ENCODE measurements at regions not wholly inside any gene's neighbourhood (a gene's known extent, or its start where the extent isn't known, plus 50 kb on each side); places are given as distances from the start of the nearest gene placed in this dataset.

GRCh38 chr3:40701016-40701588 lies 176.3 kb downstream of the ZNF621 start:
- no peak for DNase-seq (ENCODE audit: low spot score)

- DNase-seq (ENCODE audit: low spot score), result no peak
Observed at GRCh38 chr3:40704224-40704623, 179.5 kb downstream of the ZNF621 start.

- no peak for DNase-seq (ENCODE audit: low spot score)
Observed at GRCh38 chr3:40705663-40706062, 180.9 kb downstream of the ZNF621 start.

- DNase-seq (ENCODE audit: low spot score), result no peak
Observed at GRCh38 chr3:40713306-40713705, 188.5 kb downstream of the ZNF621 start.

GRCh38 chr3:40713795-40714194 lies 189.0 kb downstream of the ZNF621 start:
- DNase-seq (ENCODE audit: low spot score), result no peak

- DNase-seq (ENCODE audit: low spot score), result no peak
Observed at GRCh38 chr3:40714771-40715345, 190.1 kb downstream of the ZNF621 start.

- no peak for DNase-seq (ENCODE audit: low spot score)
Observed at GRCh38 chr3:40715551-40715950, 190.8 kb downstream of the ZNF621 start.

GRCh38 chr3:40717471-40717870 lies 192.7 kb downstream of the ZNF621 start:
- DNase-seq (ENCODE audit: low spot score), result no peak

GRCh38 chr3:40718209-40718608 lies 193.4 kb downstream of the ZNF621 start:
- no peak for DNase-seq (ENCODE audit: low spot score)

GRCh38 chr3:40718681-40719080 lies 193.9 kb downstream of the ZNF621 start:
- DNase-seq (ENCODE audit: low spot score), result no peak

- no peak for DNase-seq (ENCODE audit: low spot score)
Observed at GRCh38 chr3:40719660-40720287, 195.0 kb downstream of the ZNF621 start.

- DNase-seq (ENCODE audit: low spot score), result no peak
Observed at GRCh38 chr3:40720341-40720740, 195.6 kb downstream of the ZNF621 start.

- no peak for DNase-seq (ENCODE audit: low spot score)
Observed at GRCh38 chr3:40720863-40721262, 196.1 kb downstream of the ZNF621 start.

GRCh38 chr3:40723083-40723660 lies 198.4 kb downstream of the ZNF621 start:
- DNase-seq (ENCODE audit: low spot score), result no peak

- no peak for DNase-seq (ENCODE audit: low spot score)
Observed at GRCh38 chr3:40725031-40725430, 200.3 kb downstream of the ZNF621 start.

- DNase-seq (ENCODE audit: low spot score), result no peak
Observed at GRCh38 chr3:40731445-40731844, 206.7 kb downstream of the ZNF621 start.

GRCh38 chr3:40736943-40737342 lies 212.2 kb downstream of the ZNF621 start:
- DNase-seq (ENCODE audit: low spot score), result no peak

GRCh38 chr3:40737343-40737742 lies 212.6 kb downstream of the ZNF621 start:
- no peak for DNase-seq (ENCODE audit: low spot score)

GRCh38 chr3:40739971-40740370 lies 215.2 kb downstream of the ZNF621 start:
- no peak for DNase-seq (ENCODE audit: low spot score)

- no peak for DNase-seq (ENCODE audit: low spot score)
Observed at GRCh38 chr3:40741729-40742128, 217.0 kb downstream of the ZNF621 start.

GRCh38 chr3:40745381-40746106 lies 220.8 kb downstream of the ZNF621 start:
- DNase-seq (ENCODE audit: low spot score), result no peak

- DNase-seq (ENCODE audit: low spot score), result no peak
Observed at GRCh38 chr3:40751666-40752065, 226.9 kb downstream of the ZNF621 start.

- no peak for DNase-seq (ENCODE audit: low spot score)
Observed at GRCh38 chr3:40752492-40752891, 227.7 kb downstream of the ZNF621 start.
